ENCODE measurements at regions not wholly inside any gene's neighbourhood (a gene's known extent, or its start where the extent isn't known, plus 50 kb on each side); places are given as distances from the start of the nearest gene placed in this dataset.

DNA sequence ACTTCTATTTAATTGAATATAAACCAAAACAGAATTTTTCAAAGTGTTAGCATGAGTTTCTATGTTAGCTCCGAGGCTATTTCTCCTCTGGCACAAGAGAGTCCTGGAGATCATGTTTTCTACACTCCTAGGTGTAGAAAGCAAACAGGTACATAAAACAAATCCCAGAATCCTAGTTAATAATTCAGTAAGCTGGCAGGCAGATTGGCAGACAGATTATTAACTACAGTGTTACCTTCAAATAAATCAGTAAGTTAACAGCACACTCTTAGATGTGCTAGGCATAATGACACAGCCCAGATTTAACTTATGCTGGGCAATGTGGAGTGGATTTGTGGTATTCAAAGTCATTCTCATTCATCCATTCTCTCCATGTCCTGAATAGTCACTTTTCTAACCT is 282.8 kb upstream of the RPS23 start:
- Histone ChIP-seq H4K20me1 (replicated peaks in 1 of 2; ENCODE audit: control insufficient read depth in 1 of 2, insufficient read depth in 2 of 2, low read length in 2 of 2) (no peaks in the 10 kb centered on the region), H2BK15ac (ENCODE audit: low read length) (no peak overlapping the region), H2BK5ac (ENCODE audit: low read depth, low read length) (no peak overlapping the region), H4K5ac (ENCODE audit: insufficient read length, low read depth, low read length) (no peak overlapping the region), H3K18ac (ENCODE audit: extremely low read depth, low read length) (no peak overlapping the region), H2AK5ac (ENCODE audit: low read depth, low read length) (no peak overlapping the region), H3K14ac (ENCODE audit: insufficient read length) (no peak overlapping the region), H3K4me3 (ENCODE audit: extremely low read depth in 1 of 4, insufficient read depth in 2 of 4, low read depth in 3 of 4, low read length in 4 of 4) (no peak overlapping the region), H4K91ac (replicated peaks; ENCODE audit: insufficient read length, low read length) (no peak overlapping the region), H3K4ac (replicated peaks; ENCODE audit: insufficient read length, low read depth, low read length) (no peak overlapping the region), H2BK120ac (replicated peaks; ENCODE audit: low read depth, low read length) (no peak overlapping the region), H3K23ac (ENCODE audit: insufficient read length) (no peak overlapping the region), H3K27me3 (replicated peaks in 1 of 4; ENCODE audit: control insufficient read depth in 3 of 4, extremely low read depth in 1 of 4, insufficient read depth in 3 of 4, low read length in 3 of 4) (no peaks in the 10 kb centered on the region), H3K56ac (replicated peaks; ENCODE audit: insufficient read length, low read depth, low read length) (no peak overlapping the region), H4K8ac (ENCODE audit: extremely low read depth, insufficient read depth, low read length) (no peak overlapping the region), H3K4me2 (ENCODE audit: insufficient read depth in 1 of 2, low read depth in 2 of 2, low read length in 2 of 2) (no peak overlapping the region), H3K27ac (ENCODE audit: low read depth, low read length) (no peak overlapping the region), H3K9ac (replicated peaks in 1 of 4; ENCODE audit: extremely low read depth in 1 of 4, low read depth in 3 of 4, low read length in 3 of 4) (no peak overlapping the region), H3K79me1 (ENCODE audit: low read depth, low read length) (no peaks in the 10 kb centered on the region), H2BK20ac (ENCODE audit: low read length) (no peak overlapping the region), H3K36me3 (ENCODE audit: control insufficient read depth in 2 of 4, insufficient read depth in 4 of 4, low read length in 3 of 4) (no peaks in the 10 kb centered on the region), H3K4me1 (replicated peaks in 1 of 4; ENCODE audit: control insufficient read depth in 3 of 4, insufficient read depth in 4 of 4, low read length in 3 of 4) (no peaks in the 10 kb centered on the region), H3K9me3 (ENCODE audit: insufficient read depth in 2 of 2, low read depth in 1 of 2, low read length in 1 of 2) (no peaks in the 10 kb centered on the region), H3K23me2 (ENCODE audit: low read depth, low read length) (no peaks in the 10 kb centered on the region), H2BK12ac (ENCODE audit: low read depth, low read length) (no peak overlapping the region), H2AFZ (ENCODE audit: low read length) (no peak overlapping the region), H3K79me2 (ENCODE audit: control insufficient read depth in 1 of 2, insufficient read depth in 2 of 2, low read length in 2 of 2) (no peaks in the 10 kb centered on the region)
- POLR2A ChIA-PET (ENCODE audit: partially characterized antibody), result no interaction called here
- CTCF ChIA-PET (ENCODE audit: partially characterized antibody), result no interaction called here
- FAIRE-seq, result no peak
- WGBS, 2 experiments (ENCODE audit: extremely low coverage in 1 of 2, insufficient coverage in 1 of 2, insufficient read length in 1 of 2, insufficient replicate concordance in 2 of 2, low coverage in 1 of 2, low lambda C conversion rate in 2 of 2, missing lambda C conversion rate in 1 of 2), result 89% methylated on average over 1 of the region's 1 CpG; no CpG with 5 or more reads in 1 of the 2 experiments
- no peak for DNase-seq (ENCODE audit: low read depth in 1 of 2, low spot score in 2 of 2)
- TF ChIP-seq CBX8 (IDR thresholded peaks at IDR 0.05; ENCODE audit: borderline replicate concordance, low read depth, low read length), result no peak

All from H1 (cell line).